NCI-H2171 treated with DMSO at 0.1 percent for 48 hours (cell line): ENCODE measurements at regions not wholly inside any gene's neighbourhood (a gene's known extent, or its start where the extent isn't known, plus 50 kb on each side); places are given as distances from the start of the nearest gene placed in this dataset.
"Not testable (repeated sequence)": the region's sequence is repeated elsewhere in the genome, so short reads cannot be mapped to it uniquely, and the experiment has no call there.

ENCODE experiments used
- DNase-seq: peaks from one replicate; lab custom pipeline; 2025; lab: John Stamatoyannopoulos, UW

GRCh38 chr3:168976969-168977368, 686.5 kb downstream of the MECOM start:
- no peak for DNase-seq

- DNase-seq, result no peak
These were observed 687.9 kb downstream of the MECOM start for GRCh38 chr3:168975576-168975975.

GRCh38 chr3:168974617-168975403, 688.7 kb downstream of the MECOM start:
- no peak for DNase-seq

GRCh38 chr3:168973897-168974296, 689.6 kb downstream of the MECOM start:
- no peak for DNase-seq

- DNase-seq, result no peak
These were observed 690.3 kb downstream of the MECOM start for GRCh38 chr3:168973206-168973605.

- DNase-seq, result no peak
These were observed 694.9 kb downstream of the MECOM start for GRCh38 chr3:168968609-168969008.

- no peak for DNase-seq
These were observed 698.8 kb downstream of the MECOM start for GRCh38 chr3:168964736-168965135.

- DNase-seq, result no peak
These were observed 702.2 kb downstream of the MECOM start for GRCh38 chr3:168961271-168961670.

GRCh38 chr3:168959731-168960130, 703.8 kb downstream of the MECOM start:
- no peak for DNase-seq

GRCh38 chr3:168958466-168958865, 705.0 kb downstream of the MECOM start:
- DNase-seq, result no peak

- DNase-seq, result no peak
These were observed 707.4 kb downstream of the MECOM start for GRCh38 chr3:168956076-168956475.

GRCh38 chr3:168952551-168952950, 711.0 kb downstream of the MECOM start:
- DNase-seq, result no peak

- DNase-seq, result no peak
These were observed 711.6 kb downstream of the MECOM start for GRCh38 chr3:168951884-168952283.

GRCh38 chr3:168951368-168951767, 712.1 kb downstream of the MECOM start:
- DNase-seq, result no peak

- no peak for DNase-seq
These were observed 712.9 kb downstream of the MECOM start for GRCh38 chr3:168950622-168951021.

GRCh38 chr3:168939651-168940238, 723.8 kb downstream of the MECOM start:
- no peak for DNase-seq

GRCh38 chr3:168933614-168934013, 729.9 kb downstream of the MECOM start:
- no peak for DNase-seq

GRCh38 chr3:168929997-168930396, 733.5 kb downstream of the MECOM start:
- not testable (repeated sequence) for DNase-seq

- no peak for DNase-seq
These were observed 737.1 kb downstream of the MECOM start for GRCh38 chr3:168926426-168926825.

- no peak for DNase-seq
These were observed 737.9 kb downstream of the MECOM start for GRCh38 chr3:168925568-168925967.

- DNase-seq, result no peak
These were observed 748.9 kb downstream of the MECOM start for GRCh38 chr3:168914662-168915061.

GRCh38 chr3:168909260-168909659, 754.3 kb downstream of the MECOM start:
- no peak for DNase-seq

- DNase-seq, result no peak
These were observed 768.1 kb downstream of the MECOM start for GRCh38 chr3:168895419-168895818.

GRCh38 chr3:168894214-168894613, 769.3 kb downstream of the MECOM start:
- no peak for DNase-seq
